WTC11 (cell line): ENCODE measurements at regions not wholly inside any gene's neighbourhood (a gene's known extent, or its start where the extent isn't known, plus 50 kb on each side); places are given as distances from the start of the nearest gene placed in this dataset.

Experiments
- CREB1 ChIP-seq: sonication (generic); formaldehyde crosslinking; IDR thresholded peaks from 2 replicates; pipeline ENCODE4 v1.8.0; 2023; ENCODE audit warnings: mild to moderate bottlenecking, missing genetic modification reagents
- TP53 ChIP-seq: sonication (generic); formaldehyde crosslinking; IDR thresholded peaks from 2 replicates; pipeline ENCODE4 v1.8.1; 2023; ENCODE audit warnings: mild to moderate bottlenecking, missing genetic modification reagents
- ZNF121 ChIP-seq: sonication (generic); formaldehyde crosslinking; IDR thresholded peaks from 2 replicates; pipeline ENCODE4 v1.8.0; 2023; ENCODE audit warnings: missing genetic modification reagents
- ZNF138 ChIP-seq: sonication (generic); formaldehyde crosslinking; conservative IDR thresholded peaks from 2 replicates; pipeline ENCODE4 v1.8.1; 2022; ENCODE audit warnings: mild to moderate bottlenecking, moderate library complexity, missing genetic modification reagents
- ZNF423 ChIP-seq: fragments of 250-450 bp; sonication (Bioruptor Pico); IDR thresholded peaks from 2 replicates; pipeline ENCODE4 v2.1.2; 2022; ENCODE audit warnings: mild to moderate bottlenecking, moderate library complexity
- TF ChIP-seq, protein P1 (sequence below): fragments of 200-600 bp; IDR thresholded peaks from 2 replicates; pipeline ENCODE4 v1.8.0; 2022; ENCODE audit warnings: antibody characterized with exemption
- TF ChIP-seq, protein P2 (sequence below): sonication (generic); formaldehyde crosslinking; IDR thresholded peaks from 2 replicates; pipeline ENCODE4 v1.8.1; 2023; ENCODE audit warnings: mild to moderate bottlenecking, missing genetic modification reagents, moderate library complexity

DNA sequence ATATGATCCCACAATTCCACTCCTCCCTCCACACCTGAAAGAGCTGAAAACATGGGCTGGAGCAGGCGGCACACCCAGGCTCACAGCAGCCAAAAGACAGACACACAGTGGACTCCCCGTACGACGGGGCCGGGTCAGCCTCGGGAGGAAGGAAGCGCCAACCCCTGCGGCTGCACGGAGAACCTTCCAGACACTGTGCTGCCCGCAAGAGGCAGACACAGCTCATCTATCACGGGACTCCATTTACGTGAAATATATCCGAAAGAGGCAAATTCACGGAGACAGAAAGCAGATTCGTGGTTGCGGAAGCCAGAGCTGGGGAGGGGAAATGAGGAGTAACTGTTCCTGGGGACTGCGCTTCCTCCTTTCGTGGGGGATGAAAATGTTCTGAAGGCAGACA, 165.0 kb downstream of the BRD1 start:
- TF ChIP-seq ZNF423 (CRISPR knock-in tag) = no peak
- TF ChIP-seq, protein P1, sequence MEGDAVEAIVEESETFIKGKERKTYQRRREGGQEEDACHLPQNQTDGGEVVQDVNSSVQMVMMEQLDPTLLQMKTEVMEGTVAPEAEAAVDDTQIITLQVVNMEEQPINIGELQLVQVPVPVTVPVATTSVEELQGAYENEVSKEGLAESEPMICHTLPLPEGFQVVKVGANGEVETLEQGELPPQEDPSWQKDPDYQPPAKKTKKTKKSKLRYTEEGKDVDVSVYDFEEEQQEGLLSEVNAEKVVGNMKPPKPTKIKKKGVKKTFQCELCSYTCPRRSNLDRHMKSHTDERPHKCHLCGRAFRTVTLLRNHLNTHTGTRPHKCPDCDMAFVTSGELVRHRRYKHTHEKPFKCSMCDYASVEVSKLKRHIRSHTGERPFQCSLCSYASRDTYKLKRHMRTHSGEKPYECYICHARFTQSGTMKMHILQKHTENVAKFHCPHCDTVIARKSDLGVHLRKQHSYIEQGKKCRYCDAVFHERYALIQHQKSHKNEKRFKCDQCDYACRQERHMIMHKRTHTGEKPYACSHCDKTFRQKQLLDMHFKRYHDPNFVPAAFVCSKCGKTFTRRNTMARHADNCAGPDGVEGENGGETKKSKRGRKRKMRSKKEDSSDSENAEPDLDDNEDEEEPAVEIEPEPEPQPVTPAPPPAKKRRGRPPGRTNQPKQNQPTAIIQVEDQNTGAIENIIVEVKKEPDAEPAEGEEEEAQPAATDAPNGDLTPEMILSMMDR = no peak
- TF ChIP-seq TP53 (CRISPR knock-in tag) = no peak
- no peak for TF ChIP-seq CREB1 (CRISPR knock-in tag)
- no peak for TF ChIP-seq ZNF138 (CRISPR knock-in tag)
- TF ChIP-seq, protein P2, sequence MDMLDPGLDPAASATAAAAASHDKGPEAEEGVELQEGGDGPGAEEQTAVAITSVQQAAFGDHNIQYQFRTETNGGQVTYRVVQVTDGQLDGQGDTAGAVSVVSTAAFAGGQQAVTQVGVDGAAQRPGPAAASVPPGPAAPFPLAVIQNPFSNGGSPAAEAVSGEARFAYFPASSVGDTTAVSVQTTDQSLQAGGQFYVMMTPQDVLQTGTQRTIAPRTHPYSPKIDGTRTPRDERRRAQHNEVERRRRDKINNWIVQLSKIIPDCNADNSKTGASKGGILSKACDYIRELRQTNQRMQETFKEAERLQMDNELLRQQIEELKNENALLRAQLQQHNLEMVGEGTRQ (CRISPR knock-in tag) = no peak
- no peak for TF ChIP-seq ZNF121 (CRISPR knock-in tag)
